ENCODE measurements at regions not wholly inside any gene's neighbourhood (a gene's known extent, or its start where the extent isn't known, plus 50 kb on each side); places are given as distances from the start of the nearest gene placed in this dataset.

DNA sequence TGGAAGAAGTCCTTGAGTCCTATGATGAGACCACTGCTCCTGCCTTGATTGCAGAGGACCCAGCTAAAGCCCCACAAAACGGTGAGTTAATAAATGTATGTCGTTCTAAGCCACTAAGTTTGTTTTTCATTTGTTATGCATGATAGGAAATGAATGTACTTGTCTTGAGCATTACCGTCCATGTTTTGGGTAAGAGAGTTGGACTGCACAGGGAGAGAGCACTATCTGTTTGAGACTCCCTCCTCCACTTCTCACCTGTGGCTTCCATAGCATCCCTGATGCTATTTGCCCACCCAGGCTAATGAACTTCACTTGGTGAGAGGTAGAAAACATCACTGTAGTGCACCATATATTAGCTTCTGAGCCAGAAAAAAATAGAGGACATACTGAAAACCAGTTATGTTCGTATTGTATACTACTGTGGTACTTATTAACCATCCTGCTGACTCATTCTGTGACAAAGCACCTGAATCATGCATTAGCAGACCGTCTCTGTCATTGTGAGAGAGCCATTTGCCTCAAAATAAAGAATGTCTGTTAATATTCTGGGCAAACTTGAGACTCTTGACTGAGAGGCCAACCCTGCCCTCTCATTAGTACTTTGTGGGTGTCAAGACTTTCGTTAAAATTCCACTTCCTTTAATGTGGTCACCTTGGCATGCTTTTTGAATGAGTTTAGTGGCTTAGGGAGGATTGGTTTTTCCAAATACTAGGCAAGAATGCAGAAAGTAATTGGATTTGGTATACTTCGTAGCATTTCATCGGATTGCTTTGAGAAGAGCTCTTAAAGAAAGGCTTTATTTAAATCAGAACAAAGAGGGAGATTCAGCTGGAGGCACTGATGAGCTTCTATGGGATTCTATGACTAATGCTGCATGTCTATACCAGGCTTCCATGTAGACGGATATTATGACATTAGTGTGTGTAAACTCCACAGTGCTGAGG is 99.3 kb upstream of the GRPR start:
- no peak overlapping the region for H3K4me3 ChIP-seq (ENCODE audit: low read depth, low read length)
- no peaks in the 10 kb centered on the region for H3K9me3 ChIP-seq (ENCODE audit: control insufficient read depth, insufficient read depth, low read length)
- ChIA-PET CTCF (no interaction called here), POLR2A (no interaction called here)
- H3K27ac ChIP-seq (ENCODE audit: low read depth, low read length) = no peak overlapping the region
- TF ChIP-seq CTCF (IDR thresholded peaks at IDR 0.05; ENCODE audit: low read depth, low read length) = no peak
- no peaks in the 10 kb centered on the region for H3K27me3 ChIP-seq (ENCODE audit: control insufficient read depth, insufficient read depth, low read length)
- DNase-seq (ENCODE audit: low read depth, low spot score) = no peak

GRCh38 chrX:16022580-16023200 is 100.7 kb upstream of the GRPR start:
- no peak overlapping the region for H3K4me3 ChIP-seq (ENCODE audit: low read depth, low read length)
- CTCF ChIA-PET = no interaction called here
- H3K27ac ChIP-seq (ENCODE audit: low read depth, low read length) = no peak overlapping the region
- no peak for TF ChIP-seq CTCF (IDR thresholded peaks at IDR 0.05; ENCODE audit: low read depth, low read length)
- DNase-seq (ENCODE audit: low read depth, low spot score) = no peak
- no peaks in the 10 kb centered on the region for H3K9me3 ChIP-seq (ENCODE audit: control insufficient read depth, insufficient read depth, low read length)
- POLR2A ChIA-PET = no interaction called here
- no peaks in the 10 kb centered on the region for H3K27me3 ChIP-seq (ENCODE audit: control insufficient read depth, insufficient read depth, low read length)

- H3K9me3 ChIP-seq (ENCODE audit: control insufficient read depth, insufficient read depth, low read length) = no peaks in the 10 kb centered on the region
- ChIA-PET POLR2A (no interaction called here), CTCF (no interaction called here)
- H3K27ac ChIP-seq (ENCODE audit: low read depth, low read length) = no peak overlapping the region
- H3K27me3 ChIP-seq (ENCODE audit: control insufficient read depth, insufficient read depth, low read length) = no peaks in the 10 kb centered on the region
- no peak for DNase-seq (ENCODE audit: low read depth, low spot score)
- no peak for TF ChIP-seq CTCF (IDR thresholded peaks at IDR 0.05; ENCODE audit: low read depth, low read length)
- H3K4me3 ChIP-seq (ENCODE audit: low read depth, low read length) = no peak overlapping the region
These were observed 105.1 kb upstream of the GRPR start for GRCh38 chrX:16018291-16018690.

DNA sequence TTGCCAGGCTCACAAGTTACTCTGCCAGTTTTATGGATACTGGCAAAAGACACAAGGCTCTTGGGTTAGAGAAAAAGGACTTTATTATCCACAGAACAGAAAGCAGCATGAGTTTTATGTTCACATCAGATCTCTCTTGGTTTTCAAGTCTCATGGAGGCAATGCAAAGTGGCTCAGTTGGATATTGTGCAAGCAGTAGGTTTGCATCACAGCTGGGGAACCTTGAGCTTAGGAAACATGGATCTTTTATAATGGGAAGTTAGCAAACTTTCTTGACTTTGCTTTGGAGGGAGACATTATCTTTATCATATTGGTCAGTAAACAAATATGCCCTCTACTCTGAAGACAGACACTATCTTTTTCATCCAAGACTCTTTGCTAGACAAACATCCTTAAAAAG is 109.2 kb upstream of the GRPR start:
- H3K9me3 ChIP-seq (ENCODE audit: control insufficient read depth, insufficient read depth, low read length) = no peaks in the 10 kb centered on the region
- DNase-seq (ENCODE audit: low read depth, low spot score) = no peak
- no peak overlapping the region for H3K4me3 ChIP-seq (ENCODE audit: low read depth, low read length)
- H3K27ac ChIP-seq (ENCODE audit: low read depth, low read length) = no peak overlapping the region
- no peak for TF ChIP-seq CTCF (IDR thresholded peaks at IDR 0.05; ENCODE audit: low read depth, low read length)
- ChIA-PET CTCF (no interaction called here), POLR2A (no interaction called here)
- no peaks in the 10 kb centered on the region for H3K27me3 ChIP-seq (ENCODE audit: control insufficient read depth, insufficient read depth, low read length)

- H3K27me3 ChIP-seq (ENCODE audit: control insufficient read depth, insufficient read depth, low read length) = no peaks in the 10 kb centered on the region
- CTCF ChIA-PET = no interaction called here
- POLR2A ChIA-PET = no interaction called here
- no peak overlapping the region for H3K27ac ChIP-seq (ENCODE audit: low read depth, low read length)
- H3K4me3 ChIP-seq (ENCODE audit: low read depth, low read length) = no peak overlapping the region
- TF ChIP-seq CTCF (IDR thresholded peaks at IDR 0.05; ENCODE audit: low read depth, low read length) = no peak
- DNase-seq (ENCODE audit: low read depth, low spot score) = no peak
- no peaks in the 10 kb centered on the region for H3K9me3 ChIP-seq (ENCODE audit: control insufficient read depth, insufficient read depth, low read length)
These were observed 111.1 kb upstream of the GRPR start for GRCh38 chrX:16012250-16012649.

Measured in AG04450 (cell line).